Endothelial cell of umbilical vein (primary cell): ENCODE measurements at regions not wholly inside any gene's neighbourhood (a gene's known extent, or its start where the extent isn't known, plus 50 kb on each side); places are given as distances from the start of the nearest gene placed in this dataset.

Experiments
- BruUV-seq: library from RNA; stranded (reverse); fragments of 400-500 nt; replicated peaks from 2 replicates; lab custom pipeline; 2021; lab: Mats Ljungman, UMichigan
- CTCF ChIA-PET: fragments of 300-600, 350-600 bp; sonication (Branson Sonifier 250); formaldehyde crosslinking; loops from one replicate; lab custom pipeline; 2021; ENCODE audit warnings: antibody characterized with exemption, inconsistent platforms; lab: Charles Lee
- POLR2A ChIA-PET: fragments of 300-600, 350-600 bp; sonication (Branson Sonifier 250); formaldehyde crosslinking; loops from one replicate; lab custom pipeline; 2021; ENCODE audit warnings: antibody characterized with exemption, inconsistent platforms; lab: Charles Lee
- DNase-seq: peaks from one replicate; pipeline ENCODE4 v3.0.0-alpha.2; 2011; ENCODE audit warnings: low read depth, low spot score
- FAIRE-seq: peaks from 2 replicates; lab custom pipeline; 2011; peaks lifted over from hg19 to GRCh38; lab: Jason Lieb, UNC
- H2AFZ ChIP-seq: 2 replicates; pipeline ENCODE4 v1.6.0; 2012; ENCODE audit warnings: low read depth, low read length, control low read depth, inconsistent platforms
- H3K27ac ChIP-seq: 2 replicates; pipeline ENCODE4 v1.5.1; 2011; ENCODE audit warnings: low read depth, mild to moderate bottlenecking, control low read depth, low read length, moderate library complexity; ENCODE audit not compliant: insufficient read depth
- H3K27me3 ChIP-seq, 2 experiments: 2 replicates each; pipeline versions ENCODE4 v1.6.0 to v1.6.1; 2011; ENCODE audit warnings: low read length in 2 of 2, mixed read lengths in 1 of 2; ENCODE audit not compliant: control insufficient read depth in 2 of 2, insufficient read depth in 2 of 2
- H3K36me3 ChIP-seq, 2 experiments: 2 replicates in 1 of 2; 3 replicates in 1 of 2; pipeline ENCODE4 v1.5.1; 2011; ENCODE audit warnings: low read length in 2 of 2, mild to moderate bottlenecking in 1 of 2, moderate library complexity in 1 of 2; ENCODE audit not compliant: control insufficient read depth in 2 of 2, insufficient read depth in 2 of 2; ENCODE audit errors: extremely low read depth in 1 of 2
- H3K4me1 ChIP-seq: 3 replicates; pipeline ENCODE4 v1.5.1; 2011; ENCODE audit warnings: mild to moderate bottlenecking, low read length; ENCODE audit not compliant: control insufficient read depth, insufficient read depth; ENCODE audit errors: extremely low read depth
- H3K4me2 ChIP-seq: 2 replicates; pipeline ENCODE4 v1.6.1; 2011; ENCODE audit warnings: low read length, control low read depth, mixed read lengths; ENCODE audit not compliant: insufficient read depth
- H3K4me3 ChIP-seq, 3 experiments: fragments of 200-600 bp in 1 of 3; sonication (generic), shearing (Covaris generic) in 1 of 3; replicated peaks in 1 of 3; 2 replicates each; pipeline ENCODE4 v1.5.1; 2011 to 2016; ENCODE audit warnings: control low read depth in 3 of 3, low read length in 3 of 3, mild to moderate bottlenecking in 2 of 3, inconsistent platforms in 1 of 3, low read depth in 1 of 3, moderate library complexity in 1 of 3; ENCODE audit not compliant: insufficient read depth in 1 of 3
- H3K79me2 ChIP-seq: 2 replicates; pipeline ENCODE4 v1.6.0; 2012; ENCODE audit warnings: low read length, inconsistent platforms; ENCODE audit not compliant: control insufficient read depth, insufficient read depth
- H3K9ac ChIP-seq: replicated peaks from 2 replicates; pipeline ENCODE3; 2011; ENCODE audit warnings: low read length, control low read depth; ENCODE audit not compliant: insufficient read depth; ENCODE audit errors: extremely low read depth
- H3K9me1 ChIP-seq: replicated peaks from 3 replicates; pipeline ENCODE4 v1.6.0; 2011; ENCODE audit warnings: mild to moderate bottlenecking, low read length; ENCODE audit not compliant: control insufficient read depth, insufficient read depth; ENCODE audit errors: extremely low read depth
- H3K9me3 ChIP-seq: replicated peaks from 2 replicates; pipeline ENCODE4 v1.5.1; 2012; ENCODE audit warnings: low read length, inconsistent platforms; ENCODE audit not compliant: control insufficient read depth, insufficient read depth
- H4K20me1 ChIP-seq: replicated peaks from 2 replicates; pipeline ENCODE3; 2011; ENCODE audit warnings: mild to moderate bottlenecking, low read length; ENCODE audit not compliant: control insufficient read depth, insufficient read depth; ENCODE audit errors: extremely low read depth
- CTCF ChIP-seq, 2 donors: IDR thresholded peaks; 1 replicate in 1 of 2; 2 replicates in 1 of 2; pipeline ENCODE4 v1.5.1; 2011; ENCODE audit warnings: low read length in 2 of 2, mild to moderate bottlenecking in 2 of 2, moderate library complexity in 2 of 2, control low read depth in 1 of 2, inconsistent platforms in 1 of 2, low read depth in 1 of 2; ENCODE audit not compliant: insufficient read depth in 1 of 2; ENCODE audit errors: extremely low read depth in 1 of 2
- EZH2 ChIP-seq: IDR thresholded peaks from 2 replicates; pipeline ENCODE4 v1.6.1; 2012; ENCODE audit warnings: borderline replicate concordance, low read depth, mild to moderate bottlenecking, moderate library complexity, low read length, inconsistent platforms; ENCODE audit not compliant: severe bottlenecking
- FOS ChIP-seq: IDR thresholded peaks from 2 replicates; pipeline ENCODE4 v1.6.1; 2011; ENCODE audit warnings: mild to moderate bottlenecking, low read length, moderate library complexity, borderline replicate concordance; ENCODE audit not compliant: insufficient read depth
- GATA2 ChIP-seq: IDR thresholded peaks from 2 replicates; pipeline ENCODE4 v1.7.0; 2011; ENCODE audit warnings: low read depth, mild to moderate bottlenecking, moderate library complexity, mixed read lengths, low read length; ENCODE audit not compliant: insufficient read length, insufficient read depth
- JUN ChIP-seq: IDR thresholded peaks from 2 replicates; pipeline ENCODE4 v1.6.1; 2011; ENCODE audit warnings: borderline replicate concordance, low read depth; ENCODE audit not compliant: insufficient read length, insufficient read depth
- MAX ChIP-seq: IDR thresholded peaks from 2 replicates; pipeline ENCODE4 v1.6.1; 2011; ENCODE audit not compliant: insufficient read depth, insufficient read length
- MYC ChIP-seq: IDR thresholded peaks from one replicate; pipeline ENCODE4 v1.6.1; 2011; ENCODE audit warnings: mild to moderate bottlenecking, low read depth, low read length
- POLR2A ChIP-seq: IDR thresholded peaks from 2 replicates; pipeline ENCODE4 v1.6.1; 2012; ENCODE audit warnings: low read depth, mild to moderate bottlenecking, control low read depth, low read length
- POLR2AphosphoS5 ChIP-seq: IDR thresholded peaks from 2 replicates; pipeline ENCODE4 v1.6.1; 2012; ENCODE audit warnings: low read depth, mild to moderate bottlenecking, control low read depth, low read length, moderate library complexity; ENCODE audit not compliant: insufficient read depth
- dilution Hi-C: fragments of 300-500 bp; cut with MboI; formaldehyde crosslinking; loops from one replicate; pipeline ENCODE4 v1.15.0; 2019; ENCODE audit warnings: low sequenced_read_pairs; ENCODE audit not compliant: extremely low pct_ligation_motif_present
- intact Hi-C: fragments of 100-400 bp; cut with micrococcal nuclease; formaldehyde crosslinking; loops from one replicate; pipeline ENCODE4 v1.10.0; 2022

- Histone ChIP-seq H3K4me2 (no peak overlapping the region), H3K4me1 (no peaks in the 10 kb centered on the region), H3K36me3 (no peaks in the 10 kb centered on the region), H3K9ac (no peak overlapping the region), H3K9me1 (no peaks in the 10 kb centered on the region), H2AFZ (no peak overlapping the region), H3K27me3 (no peaks in the 10 kb centered on the region), H3K27ac (no peak overlapping the region), H4K20me1 (no peaks in the 10 kb centered on the region), H3K79me2 (no peaks in the 10 kb centered on the region), H3K9me3 (peaks cover 6% of the 10 kb centered on the region), H3K4me3 (no peak overlapping the region)
- POLR2A ChIA-PET = no interaction called here
- TF ChIP-seq MYC (no peak), CTCF (IDR thresholded peaks at IDR 0.05; ENCODE audit: extremely low read depth in 1 of 2, insufficient read depth in 1 of 2, low read depth in 1 of 2, low read length in 2 of 2) (no peak), GATA2 (no peak), FOS (no peak), JUN (no peak), POLR2A (no peak), MAX (no peak), EZH2 (no peak), POLR2AphosphoS5 (no peak)
- dilution Hi-C loops (no loop called here), intact Hi-C loops (no loop called here)
- CTCF ChIA-PET = no interaction called here
- FAIRE-seq (no peak), DNase-seq (no peak)
- no TSS peak for BruUV-seq
Observed at GRCh38 chr11:15523543-15523942, 408.8 kb downstream of the INSC start.
